ENCODE measurements at regions not wholly inside any gene's neighbourhood (a gene's known extent, or its start where the extent isn't known, plus 50 kb on each side); places are given as distances from the start of the nearest gene placed in this dataset.
"Not testable (repeated sequence)": the region's sequence is repeated elsewhere in the genome, so short reads cannot be mapped to it uniquely, and the experiment has no call there.

DNA sequence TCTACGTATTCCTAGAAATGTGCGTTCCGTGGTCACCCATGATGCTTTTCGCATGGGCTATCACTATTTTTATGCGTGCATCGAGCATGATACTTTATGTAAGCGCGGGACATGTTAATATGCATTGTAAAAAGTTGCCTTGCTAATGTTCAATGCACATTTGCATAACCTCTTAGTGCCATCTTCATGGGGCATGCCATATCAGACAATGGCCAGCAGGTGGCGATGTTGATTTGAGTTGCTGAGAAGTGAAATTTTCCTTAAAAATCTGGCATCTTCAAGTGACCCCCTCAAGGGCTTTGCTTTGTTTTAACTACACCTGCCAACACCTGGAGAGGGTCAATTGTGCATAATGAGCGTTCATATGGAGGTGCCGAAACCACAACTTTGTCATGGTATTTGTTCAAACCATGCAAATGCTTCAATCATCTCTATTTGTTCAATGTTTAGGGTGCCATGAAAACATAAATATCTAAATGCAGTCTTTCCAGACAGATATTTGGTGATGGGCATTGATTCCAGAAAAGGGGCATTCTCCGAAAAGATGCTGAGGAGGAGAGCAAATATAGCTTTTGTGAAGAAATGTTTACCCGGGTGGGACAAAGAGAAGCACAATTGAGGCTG lies 833.9 kb upstream of the PRKX start:
- peak; percentile 4 for DNase-seq (ENCODE audit: low read depth)

DNA sequence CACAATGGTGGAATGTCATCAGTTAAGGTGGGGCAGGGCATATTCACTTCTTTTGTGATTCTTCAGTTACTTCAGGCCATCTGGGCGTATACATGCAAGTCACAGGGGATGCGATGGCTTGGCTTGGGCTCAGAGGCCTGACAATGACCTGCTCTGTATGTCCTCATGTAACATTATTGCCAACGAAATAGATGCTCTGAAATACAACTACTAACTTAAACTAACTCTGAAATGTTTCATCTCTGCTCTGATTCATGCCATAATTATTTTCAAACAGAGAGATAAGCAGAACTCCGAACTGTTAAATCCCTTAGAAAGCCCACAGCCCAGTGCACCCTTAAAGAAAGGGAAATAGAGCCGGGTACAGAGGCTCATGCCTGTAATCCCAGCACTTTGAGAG lies 832.7 kb upstream of the PRKX start:
- not testable (repeated sequence) for DNase-seq (ENCODE audit: low read depth)

DNA sequence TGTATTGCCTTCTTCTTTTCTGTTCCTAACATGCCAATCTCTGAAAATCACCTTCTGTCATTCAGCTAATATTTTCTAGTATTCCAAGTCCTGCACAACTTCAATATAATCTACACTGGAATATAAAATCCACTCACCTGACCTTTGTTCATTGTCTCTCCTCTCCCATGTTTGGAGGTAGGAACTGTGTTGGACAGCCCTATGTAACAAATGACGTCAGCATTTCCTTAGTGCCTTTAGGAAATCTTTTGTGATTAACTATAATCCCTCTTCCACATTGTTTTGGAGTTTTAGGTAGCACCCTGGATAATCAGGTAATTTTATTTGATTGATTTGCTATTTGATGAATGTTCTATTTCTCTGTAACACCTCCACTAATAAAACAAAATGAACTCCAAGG lies 814.8 kb upstream of the PRKX start:
- no peak for DNase-seq (ENCODE audit: low read depth)

DNA sequence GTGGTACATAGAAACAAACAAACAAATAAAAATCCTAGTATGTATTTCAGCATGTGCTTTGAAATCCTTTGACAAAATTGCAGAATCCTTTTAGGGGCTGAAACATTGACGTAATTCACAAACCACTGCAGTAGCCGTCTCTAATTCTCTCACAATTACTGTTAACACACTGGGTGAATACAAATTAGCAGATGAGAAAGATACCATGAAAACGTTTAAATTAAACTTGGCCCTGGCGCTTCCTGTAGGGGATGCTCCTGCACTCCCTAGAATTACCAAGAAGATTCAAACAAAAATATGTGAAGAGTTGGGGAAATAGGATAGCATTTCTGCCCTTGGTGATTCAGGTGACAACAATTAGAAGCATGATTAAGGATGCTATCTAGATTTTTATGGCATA lies 772.5 kb upstream of the PRKX start:
- no peak for DNase-seq (ENCODE audit: low read depth)

DNA sequence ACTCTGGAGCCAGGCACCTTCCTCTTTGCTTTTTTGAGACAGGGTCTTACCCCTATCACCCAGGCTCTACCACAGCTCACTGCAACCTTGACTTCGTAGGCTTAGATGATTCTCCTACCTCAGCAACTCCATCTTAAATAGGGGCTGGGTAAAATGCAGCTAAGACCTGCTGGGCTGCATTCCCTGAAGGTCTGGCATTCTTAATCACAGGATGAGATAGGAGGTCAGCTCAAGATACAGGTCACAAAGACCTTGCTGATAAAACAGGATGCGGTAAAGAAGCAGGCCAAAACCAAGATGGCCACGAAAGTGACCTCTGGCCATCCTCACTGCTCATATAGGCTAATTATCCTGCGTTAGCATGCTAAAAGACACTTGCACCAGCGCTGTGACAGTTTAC lies 770.8 kb upstream of the PRKX start:
- no peak for DNase-seq (ENCODE audit: low read depth)

DNA sequence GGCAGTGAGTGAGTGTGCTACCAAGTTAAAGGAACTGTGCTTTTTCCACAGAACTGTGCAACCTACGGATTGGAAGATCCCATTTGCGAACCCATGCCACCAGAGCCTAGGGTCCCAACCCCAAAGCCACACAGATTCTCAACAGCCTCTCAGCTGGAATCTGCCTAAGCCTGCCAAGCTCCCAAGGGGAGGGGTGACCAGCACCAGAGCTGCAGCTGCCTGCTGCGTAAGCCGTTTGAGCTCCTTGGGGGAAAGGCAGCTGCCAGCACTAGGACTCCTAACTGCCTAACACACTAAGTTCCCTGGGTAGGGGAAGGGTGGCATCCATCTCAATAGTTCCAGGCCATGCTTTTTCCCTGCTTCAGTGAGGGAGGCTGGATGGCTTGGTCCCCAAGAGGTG lies 738.1 kb upstream of the PRKX start:
- DNase-seq (ENCODE audit: low read depth), result no peak

DNA sequence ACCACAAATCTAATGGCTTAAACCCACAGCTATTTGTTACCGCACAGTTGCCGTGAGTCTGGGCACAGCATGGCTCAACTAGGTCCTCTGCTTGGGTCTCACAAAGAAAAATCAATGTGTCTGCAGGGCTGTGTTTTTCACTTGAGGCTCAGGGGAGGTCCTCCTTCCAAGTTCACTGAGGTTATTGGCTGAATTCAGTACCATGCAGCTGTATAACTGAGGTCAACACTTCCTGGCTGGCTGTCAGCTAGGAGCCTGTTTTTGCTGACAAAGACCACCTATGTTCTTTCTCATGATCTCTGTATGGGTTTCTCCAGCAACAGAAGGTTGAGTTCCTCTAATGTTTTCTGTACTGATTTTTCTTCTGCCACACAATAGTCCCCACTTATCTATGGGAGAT lies 736.7 kb upstream of the PRKX start:
- no peak for DNase-seq (ENCODE audit: low read depth)

DNA sequence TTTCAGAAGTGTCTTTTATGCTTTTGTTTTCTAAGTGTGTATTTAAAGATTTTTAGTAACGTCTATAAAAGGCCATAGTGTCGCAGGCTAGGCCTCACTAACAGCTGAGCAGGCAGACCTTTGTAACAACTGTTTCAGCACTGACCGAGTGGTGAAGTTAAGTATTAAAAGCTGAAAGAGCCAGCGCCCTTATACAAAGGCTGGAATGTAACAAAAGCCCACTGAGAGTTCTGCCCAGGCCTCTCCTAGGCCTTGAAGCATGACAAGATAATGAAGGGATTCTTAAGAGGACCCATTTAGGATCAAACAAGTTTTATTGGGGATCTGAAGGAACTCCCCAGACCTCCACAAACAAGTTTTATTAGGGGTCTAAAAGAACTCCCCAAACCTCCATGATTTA lies 722.5 kb upstream of the PRKX start:
- no peak for DNase-seq (ENCODE audit: low read depth)

DNA sequence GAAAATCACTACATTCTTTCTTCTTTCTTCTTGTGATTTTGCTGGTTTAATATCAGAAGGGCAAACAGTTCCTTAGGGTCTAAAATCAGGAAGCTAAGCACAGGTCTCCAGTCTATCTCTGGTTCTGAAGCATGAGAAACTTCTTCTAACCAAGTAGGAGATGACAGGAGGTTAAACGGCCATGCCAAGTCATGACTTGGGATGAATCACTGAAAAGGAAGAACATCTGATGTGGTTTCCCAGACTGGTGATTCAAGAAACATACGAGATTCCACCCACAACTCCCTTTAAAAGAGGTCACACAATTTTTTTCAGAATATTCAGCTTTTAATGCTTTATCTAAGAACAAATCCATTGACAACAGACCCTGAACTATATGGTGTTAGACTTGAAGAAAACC lies 684.0 kb upstream of the PRKX start:
- no peak for DNase-seq (ENCODE audit: low read depth)

DNA sequence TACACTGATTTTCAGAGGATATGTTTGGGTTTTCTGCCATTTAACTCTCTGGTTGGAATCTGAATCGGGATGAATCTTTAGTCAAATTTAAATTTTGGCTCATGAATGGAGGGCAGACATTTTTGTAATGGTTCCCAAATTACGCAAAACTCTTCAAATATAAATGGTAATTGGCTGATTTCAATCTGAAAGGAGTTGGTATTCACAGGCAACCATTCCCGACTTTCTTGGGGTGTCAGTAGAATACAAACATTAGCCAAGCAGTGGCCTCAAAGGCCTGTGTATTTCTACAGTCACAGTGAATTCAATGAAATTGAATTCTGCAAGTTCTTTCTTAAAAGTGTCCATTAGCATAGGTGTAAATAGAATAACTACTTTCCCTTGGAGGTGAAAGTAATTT lies 668.8 kb upstream of the PRKX start:
- DNase-seq (ENCODE audit: low read depth), result no peak

DNA sequence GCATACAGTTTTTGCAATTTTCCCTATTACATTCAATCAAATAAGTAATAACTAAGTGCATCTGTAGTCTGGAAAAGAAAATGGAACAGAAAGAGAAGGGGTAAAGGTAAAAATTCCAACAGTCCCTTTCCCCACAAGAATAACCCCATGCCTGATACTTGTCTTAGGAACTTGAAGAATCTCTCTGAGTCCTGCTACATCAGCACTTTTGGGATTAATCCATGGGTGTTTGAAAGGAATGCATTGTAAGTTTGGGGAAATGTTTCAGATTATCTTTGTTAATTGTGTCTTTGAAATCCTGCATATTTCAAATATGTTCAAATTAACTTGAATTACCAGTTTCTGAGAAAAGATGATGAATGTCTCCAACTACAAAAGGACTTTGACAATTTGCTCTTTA lies 667.3 kb upstream of the PRKX start:
- DNase-seq (ENCODE audit: low read depth), result no peak

DNA sequence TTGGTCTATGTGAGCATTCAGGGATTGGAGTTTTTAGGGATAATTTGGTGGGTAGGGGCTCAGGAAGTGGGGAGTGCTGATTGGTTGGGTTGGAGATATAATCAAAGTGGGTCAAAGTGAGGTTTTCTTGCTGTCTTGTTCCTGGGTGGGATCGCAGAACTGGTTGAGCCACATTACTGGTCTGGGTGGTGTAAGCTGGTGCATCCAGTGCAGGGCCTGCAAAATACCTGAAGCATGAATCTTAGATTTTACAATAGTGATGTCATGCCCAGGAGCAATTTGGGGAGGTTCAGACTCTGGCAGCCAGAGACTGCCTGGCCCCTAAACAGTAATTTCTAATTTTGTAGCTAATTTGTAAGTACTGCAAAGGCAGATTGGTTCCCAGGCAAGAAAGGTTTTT lies 665.6 kb upstream of the PRKX start:
- no peak for DNase-seq (ENCODE audit: low read depth)

DNA sequence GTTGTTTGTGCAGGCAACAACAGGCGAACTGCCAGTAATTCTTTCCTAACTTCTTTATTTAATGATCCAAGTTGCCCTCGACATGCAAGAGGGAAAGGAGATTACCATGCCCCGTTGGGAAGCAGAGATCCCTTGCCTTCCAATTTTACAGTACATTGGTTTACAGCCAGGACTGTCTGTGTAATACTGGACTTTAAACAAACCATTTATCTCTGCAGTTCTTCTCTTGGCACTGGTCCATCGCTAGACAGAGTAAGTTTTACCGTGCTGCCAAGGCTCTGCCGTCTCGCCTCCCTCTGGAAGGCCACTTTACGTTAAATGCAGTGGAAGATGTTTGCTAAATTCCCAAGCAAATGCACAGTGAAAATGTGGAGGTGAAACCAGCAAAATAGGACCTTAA lies 660.3 kb upstream of the PRKX start:
- DNase-seq (ENCODE audit: low read depth), result no peak

DNA sequence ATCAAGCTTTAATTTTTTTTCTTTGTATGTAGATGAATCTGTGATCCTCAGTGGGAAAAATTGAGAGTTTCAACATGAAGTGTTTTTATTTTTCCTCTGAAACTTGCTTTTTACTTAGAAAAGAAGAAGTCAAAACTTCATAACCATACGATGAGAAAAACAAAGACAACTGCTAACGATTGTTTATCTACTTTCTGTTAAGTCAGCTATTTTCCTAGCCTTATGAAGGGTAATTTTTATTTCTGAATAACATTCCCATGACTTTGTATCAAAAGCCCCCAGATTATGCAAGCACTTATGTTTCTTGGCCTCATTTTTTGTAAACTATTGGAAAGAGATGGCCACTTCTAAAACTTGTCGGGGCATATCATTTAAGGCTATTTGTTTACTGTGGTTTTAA lies 645.1 kb upstream of the PRKX start:
- no peak for DNase-seq (ENCODE audit: low read depth)

DNA sequence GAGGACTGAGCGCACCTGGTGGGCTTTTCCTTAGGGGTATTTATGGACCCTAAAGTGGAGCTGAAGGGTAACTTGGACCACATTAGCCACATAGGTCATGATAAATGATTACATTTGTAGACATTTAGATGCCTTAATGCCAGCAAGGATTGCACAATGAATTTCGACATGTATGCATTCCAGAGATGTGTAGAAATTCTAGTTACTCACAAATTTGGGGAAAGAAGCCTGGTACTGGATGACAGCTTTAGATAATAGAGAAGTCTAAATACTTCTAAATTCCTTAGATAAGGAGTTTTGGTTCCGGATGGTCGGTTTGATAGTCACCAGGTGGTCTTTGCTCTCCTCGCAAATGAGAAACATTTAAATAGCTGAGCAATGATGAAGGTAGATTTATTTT lies 609.5 kb upstream of the PRKX start:
- no peak for DNase-seq (ENCODE audit: low read depth)

DNA sequence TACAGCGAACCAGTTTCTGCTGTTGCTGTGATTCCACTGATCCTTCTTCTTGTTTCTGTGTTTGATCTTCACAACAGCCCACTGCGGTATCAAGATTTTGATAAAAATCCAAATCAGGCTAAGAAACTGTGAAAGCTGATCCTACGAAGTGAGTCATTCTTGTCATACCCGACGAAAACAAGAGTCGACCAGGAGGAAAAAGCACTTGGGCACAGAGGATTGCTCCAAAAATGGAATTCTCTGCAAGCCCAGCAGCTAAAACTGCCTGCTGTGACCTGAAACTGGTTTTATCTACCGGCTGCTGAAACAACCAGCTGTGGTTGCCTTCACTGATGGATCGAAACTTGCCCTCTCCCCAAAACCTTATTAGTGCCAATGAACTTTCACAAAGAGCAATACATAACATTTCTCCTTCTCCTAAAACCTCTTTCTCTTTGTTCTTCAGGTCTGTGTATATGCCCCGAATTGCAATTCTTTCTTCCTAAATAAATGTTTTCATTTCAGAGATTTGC lies 607.0 kb upstream of the PRKX start:
- no peak for DNase-seq (ENCODE audit: low read depth)

DNA sequence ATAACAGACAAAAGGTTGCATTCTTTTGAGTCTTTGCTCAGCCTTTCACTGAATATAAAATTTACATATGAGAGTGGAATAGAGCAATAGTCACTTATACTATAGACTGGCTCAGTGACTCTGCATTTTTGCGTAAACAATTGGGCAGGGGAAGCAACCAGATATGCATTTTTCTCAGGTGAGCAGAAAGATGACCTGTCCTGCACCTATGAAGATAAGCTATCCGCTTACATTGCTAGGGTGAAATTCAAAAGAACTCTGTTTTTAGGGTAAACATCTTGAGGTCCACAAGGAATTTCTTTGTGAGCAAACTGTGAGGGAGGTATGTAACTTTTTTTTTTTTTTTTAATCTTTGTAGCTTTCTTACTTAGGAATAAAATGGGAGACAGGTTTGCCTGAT lies 602.4 kb upstream of the PRKX start:
- no peak for DNase-seq (ENCODE audit: low read depth)

DNA sequence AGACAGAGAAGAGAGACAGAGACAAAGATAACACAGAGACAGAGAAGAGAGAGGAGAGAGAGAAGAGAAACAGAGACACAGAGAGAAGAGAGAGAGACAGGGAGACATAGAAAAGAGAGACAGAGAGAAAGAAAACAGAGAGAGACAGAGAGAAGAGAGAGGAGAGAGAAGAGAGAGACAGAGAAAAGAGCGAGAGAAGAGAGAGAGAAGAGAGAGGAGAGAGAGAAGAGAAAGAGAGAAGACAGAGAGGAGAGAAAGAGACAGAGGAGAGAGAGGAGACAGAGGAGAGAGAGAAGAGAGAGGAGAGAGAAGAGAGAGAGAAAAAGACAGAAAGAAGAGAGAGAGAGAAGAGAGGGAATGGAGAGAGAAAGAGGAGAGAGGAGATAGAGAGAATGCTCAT lies 601.1 kb upstream of the PRKX start:
- no peak for DNase-seq (ENCODE audit: low read depth)

DNA sequence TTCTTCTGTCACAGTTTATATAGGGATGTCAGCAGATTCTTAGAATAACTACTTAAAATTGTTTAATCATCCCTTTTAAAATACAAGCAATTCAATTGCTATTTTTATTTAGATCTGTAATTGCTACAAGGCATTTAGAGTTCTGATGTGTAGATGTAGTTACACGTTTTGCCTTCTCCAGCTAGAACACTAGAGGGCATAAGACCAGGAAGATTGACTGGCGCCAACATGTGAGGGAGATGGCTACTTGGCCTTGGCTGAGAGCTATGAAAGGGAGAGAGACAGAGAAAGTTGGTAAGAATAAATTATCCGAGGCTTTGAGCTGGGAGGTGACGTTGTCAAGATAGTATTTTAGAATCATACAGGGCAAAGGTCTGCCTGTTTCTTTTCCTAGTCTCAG lies 563.7 kb upstream of the PRKX start:
- no peak for DNase-seq (ENCODE audit: low read depth)

DNA sequence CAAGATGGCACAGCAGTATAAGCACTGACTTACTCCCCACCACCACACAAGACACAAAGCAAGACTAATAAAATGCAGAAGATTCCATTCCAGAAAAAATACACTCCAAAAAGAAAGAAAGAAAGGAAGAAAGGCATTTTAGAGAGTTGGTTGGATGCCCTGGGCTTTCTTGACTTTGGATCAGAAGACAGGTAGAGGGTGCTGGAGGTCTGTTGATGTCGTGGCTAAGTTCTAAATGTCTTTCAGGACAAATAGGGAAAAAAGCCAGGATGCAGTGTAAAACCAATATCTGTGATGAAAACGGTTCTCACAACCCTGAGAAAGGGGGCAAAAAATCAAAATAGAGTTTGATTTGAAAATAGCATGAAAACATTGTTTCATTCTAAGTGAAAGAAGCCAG lies 555.2 kb upstream of the PRKX start:
- DNase-seq (ENCODE audit: low read depth), result no peak

DNA sequence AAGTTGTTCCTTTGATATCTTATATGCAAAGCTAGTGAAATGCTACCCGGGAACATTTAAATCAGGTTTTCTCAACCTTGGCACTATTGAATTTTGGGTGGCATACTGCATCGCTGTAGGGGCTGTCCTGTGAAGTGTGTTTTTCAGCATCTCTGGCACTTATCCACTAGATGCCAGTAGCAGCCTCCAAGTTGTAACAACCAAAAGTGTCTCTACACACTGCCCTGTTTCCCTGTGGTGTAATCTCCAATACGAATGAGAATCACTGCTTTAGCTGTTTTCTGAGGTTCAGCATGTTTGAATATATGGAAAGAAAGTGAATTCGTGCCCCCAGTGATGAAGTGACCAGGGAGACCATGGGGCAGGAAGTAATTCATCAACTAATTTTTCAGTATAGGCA lies 551.6 kb upstream of the PRKX start:
- DNase-seq (ENCODE audit: low read depth), result no peak

DNA sequence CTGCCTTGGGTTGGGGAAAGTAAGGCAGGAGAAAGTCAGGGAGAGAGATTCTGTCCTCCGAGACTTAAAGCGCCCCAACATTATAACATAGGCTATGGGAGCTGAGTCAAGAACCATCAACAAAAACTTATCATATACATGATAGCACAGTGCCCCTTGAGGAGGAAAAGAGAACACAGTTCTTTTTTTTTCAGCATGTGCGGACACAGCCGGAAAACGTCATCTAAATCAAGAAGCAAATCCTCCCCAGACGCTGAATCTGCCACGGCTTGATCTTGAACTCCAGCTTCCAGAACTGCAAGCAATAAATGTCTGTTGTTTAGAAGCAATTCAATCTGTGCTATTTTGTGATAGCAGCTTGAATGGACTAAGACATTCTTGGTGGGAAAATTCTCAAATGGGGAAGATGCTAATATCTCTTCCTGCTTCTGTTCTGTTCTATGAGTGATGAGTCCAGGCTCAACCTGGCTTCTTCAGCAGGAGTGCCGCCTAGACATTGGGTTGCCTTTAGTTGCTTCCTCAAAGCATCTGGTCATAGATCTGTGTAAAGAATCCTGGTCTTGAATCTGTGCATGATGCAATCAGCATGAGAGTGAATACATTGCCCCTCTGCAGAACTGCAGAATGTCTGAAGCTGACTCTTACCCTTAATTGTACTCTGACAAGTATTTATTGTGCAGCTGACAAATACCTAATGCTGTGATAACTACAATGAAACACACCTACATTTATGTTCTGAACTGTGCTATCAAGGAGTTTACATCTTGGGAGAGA lies 549.8 kb upstream of the PRKX start:
- no peak for DNase-seq (ENCODE audit: low read depth)

DNA sequence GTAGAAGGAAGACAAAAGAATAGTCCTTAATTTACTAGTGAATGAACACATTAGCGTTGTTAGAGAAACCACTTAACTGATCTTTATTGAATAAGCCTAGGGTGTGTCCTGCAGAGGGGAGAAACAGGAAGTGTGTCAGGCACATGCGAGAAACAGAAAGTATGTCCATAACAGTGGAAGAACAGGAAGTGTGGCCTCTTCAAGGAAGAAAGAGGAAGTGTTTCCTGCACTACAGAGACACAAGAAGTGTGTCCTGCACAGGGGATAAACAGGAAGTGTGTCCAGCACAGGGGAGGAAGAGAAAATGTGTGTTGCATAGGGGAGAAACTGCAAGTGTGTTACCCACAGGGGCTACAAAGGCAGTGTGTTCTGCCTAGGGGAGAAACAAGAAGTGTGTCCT lies 539.6 kb upstream of the PRKX start:
- no peak for DNase-seq (ENCODE audit: low read depth)

DNA sequence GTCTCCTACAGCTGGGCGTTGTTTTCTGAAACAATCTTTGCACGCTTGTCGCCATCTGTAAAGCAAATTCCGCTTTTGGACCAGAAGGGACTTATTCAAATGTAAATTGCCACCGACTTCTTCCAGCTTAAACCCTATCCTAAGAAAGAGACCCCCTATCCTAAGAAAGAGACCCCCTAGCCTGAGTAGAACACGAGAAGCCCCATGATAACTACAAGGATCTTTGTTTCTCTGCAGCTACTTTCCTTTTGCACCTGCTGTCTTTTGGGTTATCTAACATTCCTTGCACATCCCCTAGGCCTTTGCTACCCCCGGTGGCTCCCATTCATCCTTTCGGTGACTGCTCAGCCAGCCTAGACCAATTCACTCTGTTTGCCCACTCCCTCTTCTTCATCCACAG lies 536.0 kb upstream of the PRKX start:
- DNase-seq (ENCODE audit: low read depth), result no peak

Data from GM04503 (cell line).